ENCODE measurements at regions not wholly inside any gene's neighbourhood (a gene's known extent, or its start where the extent isn't known, plus 50 kb on each side); places are given as distances from the start of the nearest gene placed in this dataset.

- no peak for TF ChIP-seq TCF7 (IDR thresholded peaks at IDR 0.05; ENCODE audit: borderline replicate concordance)
- TF ChIP-seq SIN3A (IDR thresholded peaks at IDR 0.05; ENCODE audit: low read depth, low read length) = no peak
- TF ChIP-seq MEF2A (IDR thresholded peaks at IDR 0.05; ENCODE audit: insufficient read depth, low read depth, low read length) = no peak
- no peak for TF ChIP-seq ELK1 (IDR thresholded peaks at IDR 0.05; ENCODE audit: low read depth, low read length)
- TF ChIP-seq USF2 (IDR thresholded peaks at IDR 0.05; ENCODE audit: borderline replicate concordance, low read depth, low read length) = no peak
- TF ChIP-seq, protein P1, sequence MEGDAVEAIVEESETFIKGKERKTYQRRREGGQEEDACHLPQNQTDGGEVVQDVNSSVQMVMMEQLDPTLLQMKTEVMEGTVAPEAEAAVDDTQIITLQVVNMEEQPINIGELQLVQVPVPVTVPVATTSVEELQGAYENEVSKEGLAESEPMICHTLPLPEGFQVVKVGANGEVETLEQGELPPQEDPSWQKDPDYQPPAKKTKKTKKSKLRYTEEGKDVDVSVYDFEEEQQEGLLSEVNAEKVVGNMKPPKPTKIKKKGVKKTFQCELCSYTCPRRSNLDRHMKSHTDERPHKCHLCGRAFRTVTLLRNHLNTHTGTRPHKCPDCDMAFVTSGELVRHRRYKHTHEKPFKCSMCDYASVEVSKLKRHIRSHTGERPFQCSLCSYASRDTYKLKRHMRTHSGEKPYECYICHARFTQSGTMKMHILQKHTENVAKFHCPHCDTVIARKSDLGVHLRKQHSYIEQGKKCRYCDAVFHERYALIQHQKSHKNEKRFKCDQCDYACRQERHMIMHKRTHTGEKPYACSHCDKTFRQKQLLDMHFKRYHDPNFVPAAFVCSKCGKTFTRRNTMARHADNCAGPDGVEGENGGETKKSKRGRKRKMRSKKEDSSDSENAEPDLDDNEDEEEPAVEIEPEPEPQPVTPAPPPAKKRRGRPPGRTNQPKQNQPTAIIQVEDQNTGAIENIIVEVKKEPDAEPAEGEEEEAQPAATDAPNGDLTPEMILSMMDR (IDR thresholded peaks at IDR 0.05 in 2 of 3, conservative IDR thresholded peaks at IDR 0.05 in 1 of 3; ENCODE audit: control insufficient read depth in 2 of 3, extremely low read depth in 1 of 3, insufficient read depth in 1 of 3, low read depth in 3 of 3, low read length in 3 of 3) = no peak
- no peak for TF ChIP-seq ASH2L (IDR thresholded peaks at IDR 0.05; ENCODE audit: borderline replicate concordance, low read depth)
- no peak for TF ChIP-seq EGR1 (IDR thresholded peaks at IDR 0.05; ENCODE audit: borderline replicate concordance in 1 of 2, low read depth in 2 of 2, low read length in 2 of 2)
- TF ChIP-seq, protein P2, sequence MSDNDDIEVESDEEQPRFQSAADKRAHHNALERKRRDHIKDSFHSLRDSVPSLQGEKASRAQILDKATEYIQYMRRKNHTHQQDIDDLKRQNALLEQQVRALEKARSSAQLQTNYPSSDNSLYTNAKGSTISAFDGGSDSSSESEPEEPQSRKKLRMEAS (IDR thresholded peaks at IDR 0.05; ENCODE audit: low read depth, low read length) = no peak
- no peak for TF ChIP-seq CBX5 (IDR thresholded peaks at IDR 0.05; ENCODE audit: low read depth)
- no peak for TF ChIP-seq ZNF274 (IDR thresholded peaks at IDR 0.05; ENCODE audit: insufficient read depth, insufficient read length)
- no peak for TF ChIP-seq RAD51 (IDR thresholded peaks at IDR 0.05)
- no peak for TF ChIP-seq NR2F1 (conservative IDR thresholded peaks at IDR 0.05)
- TF ChIP-seq HCFC1 (IDR thresholded peaks at IDR 0.05; ENCODE audit: low read length) = no peak
These were observed 135.5 kb upstream of the TNFAIP3 start for GRCh38 chr6:137731600-137731959.
